ENCODE measurements at regions not wholly inside any gene's neighbourhood (a gene's known extent, or its start where the extent isn't known, plus 50 kb on each side); places are given as distances from the start of the nearest gene placed in this dataset.
A peak's percentile ranks its signal among the peaks of the same experiment; 100 is the strongest.

- H3K27ac ChIP-seq (ENCODE audit: low read depth, low read length), result no peak overlapping the region
- no peak overlapping the region for H3K9ac ChIP-seq (ENCODE audit: low read depth in 1 of 3, low read length in 3 of 3)
- H3K27me3 ChIP-seq (ENCODE audit: control insufficient read depth in 3 of 3, insufficient read depth in 3 of 3, low read length in 3 of 3), result no peaks in the 10 kb centered on the region
- H3K9me3 ChIP-seq (ENCODE audit: control insufficient read depth in 3 of 3, low read length in 3 of 3), result no peaks in the 10 kb centered on the region
- H3K4me3 ChIP-seq (ENCODE audit: low read length in 3 of 3), result no peak overlapping the region
- peaks cover 6 to 8% (median 7%) of the 10 kb centered on the region in 3 donors for H3K4me1 ChIP-seq (ENCODE audit: control insufficient read depth in 3 of 3, insufficient read depth in 3 of 3, low read length in 3 of 3)
- H3K36me3 ChIP-seq (ENCODE audit: control insufficient read depth in 3 of 3, insufficient read depth in 3 of 3, low read length in 3 of 3), result no peaks in the 10 kb centered on the region
These were observed 179.9 kb downstream of the TGFB2 start for GRCh38 chr1:218525031-218525430.

GRCh38 chr1:218525451-218526197 is 180.5 kb downstream of the TGFB2 start:
- H3K27me3 ChIP-seq (ENCODE audit: control insufficient read depth in 3 of 3, insufficient read depth in 3 of 3, low read length in 3 of 3), result no peaks in the 10 kb centered on the region
- no peak overlapping the region for H3K9ac ChIP-seq (ENCODE audit: low read depth in 1 of 3, low read length in 3 of 3)
- H3K4me1 ChIP-seq (ENCODE audit: control insufficient read depth in 3 of 3, insufficient read depth in 3 of 3, low read length in 3 of 3), result peaks cover 6 to 8% (median 8%) of the 10 kb centered on the region in 3 donors
- H3K9me3 ChIP-seq (ENCODE audit: control insufficient read depth in 3 of 3, low read length in 3 of 3), result no peaks in the 10 kb centered on the region
- H3K27ac ChIP-seq (ENCODE audit: low read depth, low read length), result no peak overlapping the region
- no peaks in the 10 kb centered on the region for H3K36me3 ChIP-seq (ENCODE audit: control insufficient read depth in 3 of 3, insufficient read depth in 3 of 3, low read length in 3 of 3)
- H3K4me3 ChIP-seq (ENCODE audit: low read length in 3 of 3), result no peak overlapping the region

GRCh38 chr1:218526198-218526580 is 181.1 kb downstream of the TGFB2 start:
- Histone ChIP-seq H3K9ac (ENCODE audit: low read depth in 1 of 3, low read length in 3 of 3) (no peak overlapping the region), H3K36me3 (ENCODE audit: control insufficient read depth in 3 of 3, insufficient read depth in 3 of 3, low read length in 3 of 3) (no peaks in the 10 kb centered on the region), H3K4me1 (ENCODE audit: control insufficient read depth in 3 of 3, insufficient read depth in 3 of 3, low read length in 3 of 3) (peaks cover 6 to 8% (median 8%) of the 10 kb centered on the region in 3 donors), H3K27ac (ENCODE audit: low read depth, low read length) (no peak overlapping the region), H3K9me3 (ENCODE audit: control insufficient read depth in 3 of 3, low read length in 3 of 3) (no peaks in the 10 kb centered on the region), H3K4me3 (ENCODE audit: low read length in 3 of 3) (no peak overlapping the region), H3K27me3 (ENCODE audit: control insufficient read depth in 3 of 3, insufficient read depth in 3 of 3, low read length in 3 of 3) (no peaks in the 10 kb centered on the region)

GRCh38 chr1:218527737-218528136 is 182.6 kb downstream of the TGFB2 start:
- H3K9me3 ChIP-seq (ENCODE audit: control insufficient read depth in 3 of 3, low read length in 3 of 3), result no peaks in the 10 kb centered on the region
- no peaks in the 10 kb centered on the region for H3K36me3 ChIP-seq (ENCODE audit: control insufficient read depth in 3 of 3, insufficient read depth in 3 of 3, low read length in 3 of 3)
- H3K27me3 ChIP-seq (ENCODE audit: control insufficient read depth in 3 of 3, insufficient read depth in 3 of 3, low read length in 3 of 3), result no peaks in the 10 kb centered on the region
- peaks cover 6 to 8% (median 8%) of the 10 kb centered on the region in 3 donors for H3K4me1 ChIP-seq (ENCODE audit: control insufficient read depth in 3 of 3, insufficient read depth in 3 of 3, low read length in 3 of 3)
- H3K9ac ChIP-seq (ENCODE audit: low read depth in 1 of 3, low read length in 3 of 3), result no peak overlapping the region
- H3K4me3 ChIP-seq (ENCODE audit: low read length in 3 of 3), result no peak overlapping the region
- H3K27ac ChIP-seq (ENCODE audit: low read depth, low read length), result no peak overlapping the region

- H3K9ac ChIP-seq (ENCODE audit: low read depth in 1 of 3, low read length in 3 of 3), result peak overlapping the region in 1 of 3 donors; percentile 48
- no peaks in the 10 kb centered on the region for H3K36me3 ChIP-seq (ENCODE audit: control insufficient read depth in 3 of 3, insufficient read depth in 3 of 3, low read length in 3 of 3)
- H3K27ac ChIP-seq (ENCODE audit: low read depth, low read length), result peak overlapping the region; percentile 16
- no peak overlapping the region for H3K4me3 ChIP-seq (ENCODE audit: low read length in 3 of 3)
- H3K4me1 ChIP-seq (ENCODE audit: control insufficient read depth in 3 of 3, insufficient read depth in 3 of 3, low read length in 3 of 3), result peaks cover 3 to 8% (median 5%) of the 10 kb centered on the region in 3 donors
- H3K9me3 ChIP-seq (ENCODE audit: control insufficient read depth in 3 of 3, low read length in 3 of 3), result no peaks in the 10 kb centered on the region
- no peaks in the 10 kb centered on the region for H3K27me3 ChIP-seq (ENCODE audit: control insufficient read depth in 3 of 3, insufficient read depth in 3 of 3, low read length in 3 of 3)
These were observed 184.6 kb downstream of the TGFB2 start for GRCh38 chr1:218529646-218530300.

GRCh38 chr1:218531936-218532335 is 186.8 kb downstream of the TGFB2 start:
- Histone ChIP-seq H3K27ac (ENCODE audit: low read depth, low read length) (no peak overlapping the region), H3K4me3 (ENCODE audit: low read length in 3 of 3) (no peak overlapping the region), H3K4me1 (ENCODE audit: control insufficient read depth in 3 of 3, insufficient read depth in 3 of 3, low read length in 3 of 3) (peaks cover 0 to 8% (median 0%) of the 10 kb centered on the region in 3 donors), H3K9ac (ENCODE audit: low read depth in 1 of 3, low read length in 3 of 3) (no peak overlapping the region), H3K27me3 (ENCODE audit: control insufficient read depth in 3 of 3, insufficient read depth in 3 of 3, low read length in 3 of 3) (no peaks in the 10 kb centered on the region), H3K9me3 (ENCODE audit: control insufficient read depth in 3 of 3, low read length in 3 of 3) (no peaks in the 10 kb centered on the region), H3K36me3 (ENCODE audit: control insufficient read depth in 3 of 3, insufficient read depth in 3 of 3, low read length in 3 of 3) (no peaks in the 10 kb centered on the region)

- Histone ChIP-seq H3K4me1 (ENCODE audit: control insufficient read depth in 3 of 3, insufficient read depth in 3 of 3, low read length in 3 of 3) (no peaks in the 10 kb centered on the region), H3K4me3 (ENCODE audit: low read length in 3 of 3) (no peak overlapping the region), H3K36me3 (ENCODE audit: control insufficient read depth in 3 of 3, insufficient read depth in 3 of 3, low read length in 3 of 3) (no peaks in the 10 kb centered on the region), H3K27ac (ENCODE audit: low read depth, low read length) (no peak overlapping the region), H3K9ac (ENCODE audit: low read depth in 1 of 3, low read length in 3 of 3) (no peak overlapping the region), H3K9me3 (ENCODE audit: control insufficient read depth in 3 of 3, low read length in 3 of 3) (no peaks in the 10 kb centered on the region), H3K27me3 (ENCODE audit: control insufficient read depth in 3 of 3, insufficient read depth in 3 of 3, low read length in 3 of 3) (no peaks in the 10 kb centered on the region)
These were observed 191.3 kb downstream of the TGFB2 start for GRCh38 chr1:218536296-218536986.

- H3K4me3 ChIP-seq (ENCODE audit: low read length in 3 of 3), result no peak overlapping the region
- H3K9me3 ChIP-seq (ENCODE audit: control insufficient read depth in 3 of 3, low read length in 3 of 3), result no peaks in the 10 kb centered on the region
- no peak overlapping the region for H3K9ac ChIP-seq (ENCODE audit: low read depth in 1 of 3, low read length in 3 of 3)
- H3K27ac ChIP-seq (ENCODE audit: low read depth, low read length), result no peak overlapping the region
- no peaks in the 10 kb centered on the region for H3K36me3 ChIP-seq (ENCODE audit: control insufficient read depth in 3 of 3, insufficient read depth in 3 of 3, low read length in 3 of 3)
- H3K27me3 ChIP-seq (ENCODE audit: control insufficient read depth in 3 of 3, insufficient read depth in 3 of 3, low read length in 3 of 3), result no peaks in the 10 kb centered on the region
- no peaks in the 10 kb centered on the region for H3K4me1 ChIP-seq (ENCODE audit: control insufficient read depth in 3 of 3, insufficient read depth in 3 of 3, low read length in 3 of 3)
These were observed 192.2 kb downstream of the TGFB2 start for GRCh38 chr1:218537122-218537913.

- Histone ChIP-seq H3K9ac (ENCODE audit: low read depth in 1 of 3, low read length in 3 of 3) (no peak overlapping the region), H3K4me3 (ENCODE audit: low read length in 3 of 3) (no peak overlapping the region), H3K4me1 (ENCODE audit: control insufficient read depth in 3 of 3, insufficient read depth in 3 of 3, low read length in 3 of 3) (no peaks in the 10 kb centered on the region), H3K9me3 (ENCODE audit: control insufficient read depth in 3 of 3, low read length in 3 of 3) (no peaks in the 10 kb centered on the region), H3K27me3 (ENCODE audit: control insufficient read depth in 3 of 3, insufficient read depth in 3 of 3, low read length in 3 of 3) (no peaks in the 10 kb centered on the region), H3K27ac (ENCODE audit: low read depth, low read length) (no peak overlapping the region), H3K36me3 (ENCODE audit: control insufficient read depth in 3 of 3, insufficient read depth in 3 of 3, low read length in 3 of 3) (no peaks in the 10 kb centered on the region)
These were observed 193.2 kb downstream of the TGFB2 start for GRCh38 chr1:218538341-218538740.

All from skeletal muscle tissue (tissue), 3 donors.